Adrenal gland (tissue), 5 donors: ENCODE measurements at regions not wholly inside any gene's neighbourhood (a gene's known extent, or its start where the extent isn't known, plus 50 kb on each side); places are given as distances from the start of the nearest gene placed in this dataset.

Experiments
- CTCF ChIP-seq, 6 experiments: fragments of 450-650 bp in 4 of 6; fragments of 200-600 bp in 2 of 6; sonication (generic) in 1 of 6; IDR thresholded peaks; 1 replicate in 5 of 6; 2 replicates in 1 of 6; pipeline versions ENCODE4 v1.5.1 to v1.8.0; 2016 to 2021; ENCODE audit warnings: antibody characterized with exemption in 6 of 6, mild to moderate bottlenecking in 2 of 6, moderate library complexity in 1 of 6
- POLR2A ChIP-seq, 2 donors: fragments of 450-650 bp; IDR thresholded peaks; one replicate each; pipeline ENCODE4 v1.6.1; 2017; ENCODE audit warnings: antibody characterized with exemption in 2 of 2, mild to moderate bottlenecking in 2 of 2, moderate library complexity in 1 of 2
- donor health status: DM: no; HTN: no; CAD: no.

DNA sequence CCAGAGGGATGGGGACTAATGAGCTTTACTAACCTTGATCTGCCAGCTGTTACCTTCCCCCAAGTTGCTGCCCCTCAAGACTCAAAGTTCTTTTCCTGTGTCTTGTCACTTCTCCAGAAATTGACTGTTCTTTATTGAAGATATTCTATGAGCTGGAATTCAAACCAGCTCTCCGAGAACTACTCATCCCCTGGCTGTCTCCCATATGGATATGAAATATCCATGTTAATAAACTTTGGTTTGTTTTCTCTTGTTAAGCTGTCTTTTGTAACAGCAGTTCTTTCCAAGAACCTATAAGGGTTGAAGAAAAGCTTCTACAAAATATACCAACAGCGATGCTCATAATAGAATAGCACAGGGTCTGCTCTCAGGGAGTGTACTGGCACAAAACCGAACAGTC is 77.0 kb downstream of the CAMK2N1 start:
- TF ChIP-seq CTCF (IDR thresholded peaks at IDR 0.05) (no peak), POLR2A (IDR thresholded peaks at IDR 0.05) (no peak)
